Esophagus muscularis mucosa (tissue), 3 donors: ENCODE measurements at regions not wholly inside any gene's neighbourhood (a gene's known extent, or its start where the extent isn't known, plus 50 kb on each side); places are given as distances from the start of the nearest gene placed in this dataset.

Source experiments
- CTCF ChIP-seq, 3 experiments: fragments of 200-600 bp in 2 of 3; fragments of 450-650 bp in 1 of 3; sonication (generic) in 2 of 3; IDR thresholded peaks; one replicate each; pipeline ENCODE4 v1.5.1; 2017 to 2019; ENCODE audit warnings: antibody characterized with exemption in 3 of 3, mild to moderate bottlenecking in 2 of 3, moderate library complexity in 1 of 3
- POLR2A ChIP-seq: fragments of 450-650 bp; IDR thresholded peaks from one replicate; pipeline ENCODE4 v1.6.1; 2017; ENCODE audit warnings: antibody characterized with exemption, moderate library complexity, mild to moderate bottlenecking, low read depth
- POLR2AphosphoS5 ChIP-seq, 2 donors: sonication (generic); formaldehyde crosslinking; IDR thresholded peaks; one replicate each; pipeline ENCODE4 v1.6.1; 2017; ENCODE audit warnings: antibody characterized with exemption in 2 of 2

GRCh38 chr2:12361506-12361905, 355.2 kb upstream of the TRIB2 start:
- no peak for TF ChIP-seq CTCF (IDR thresholded peaks at IDR 0.05)
- TF ChIP-seq POLR2AphosphoS5 (IDR thresholded peaks at IDR 0.05), result no peak
- no peak for TF ChIP-seq POLR2A
